ENCODE measurements at regions not wholly inside any gene's neighbourhood (a gene's known extent, or its start where the extent isn't known, plus 50 kb on each side); places are given as distances from the start of the nearest gene placed in this dataset.
"Not testable (repeated sequence)": the region's sequence is repeated elsewhere in the genome, so short reads cannot be mapped to it uniquely, and the experiment has no call there.

GRCh38 chr4:33407496-33407895 is 2687.3 kb downstream of the PCDH7 start:
- DNase-seq (ENCODE audit: low spot score) = no peak

- no peak for DNase-seq (ENCODE audit: low spot score)
Measured at GRCh38 chr4:33411182-33411581, 2691.0 kb downstream of the PCDH7 start.

- DNase-seq (ENCODE audit: low spot score) = no peak
Measured at GRCh38 chr4:33421887-33422286, 2701.7 kb downstream of the PCDH7 start.

GRCh38 chr4:33422656-33423055 is 2702.5 kb downstream of the PCDH7 start:
- DNase-seq (ENCODE audit: low spot score) = no peak

- DNase-seq (ENCODE audit: low spot score) = no peak
Measured at GRCh38 chr4:33425936-33426335, 2705.8 kb downstream of the PCDH7 start.

- no peak for DNase-seq (ENCODE audit: low spot score)
Measured at GRCh38 chr4:33427676-33428075, 2707.5 kb downstream of the PCDH7 start.

- no peak for DNase-seq (ENCODE audit: low spot score)
Measured at GRCh38 chr4:33429971-33430370, 2709.8 kb downstream of the PCDH7 start.

- no peak for DNase-seq (ENCODE audit: low spot score)
Measured at GRCh38 chr4:33437406-33437805, 2717.2 kb downstream of the PCDH7 start.

GRCh38 chr4:33446953-33447352 is 2726.8 kb downstream of the PCDH7 start:
- no peak for DNase-seq (ENCODE audit: low spot score)

GRCh38 chr4:33448948-33449347 is 2728.8 kb downstream of the PCDH7 start:
- DNase-seq (ENCODE audit: low spot score) = no peak

GRCh38 chr4:33453436-33453835 is 2733.3 kb downstream of the PCDH7 start:
- DNase-seq (ENCODE audit: low spot score) = no peak

- no peak for DNase-seq (ENCODE audit: low spot score)
Measured at GRCh38 chr4:33453916-33454315, 2733.7 kb downstream of the PCDH7 start.

- DNase-seq (ENCODE audit: low spot score) = no peak
Measured at GRCh38 chr4:33465565-33465964, 2745.4 kb downstream of the PCDH7 start.

GRCh38 chr4:33467291-33467690 is 2747.1 kb downstream of the PCDH7 start:
- DNase-seq (ENCODE audit: low spot score) = no peak

- DNase-seq (ENCODE audit: low spot score) = no peak
Measured at GRCh38 chr4:33470805-33471204, 2750.6 kb downstream of the PCDH7 start.

- no peak for DNase-seq (ENCODE audit: low spot score)
Measured at GRCh38 chr4:33477715-33478114, 2757.5 kb downstream of the PCDH7 start.

GRCh38 chr4:33482773-33483172 is 2761.5 kb downstream of the ARAP2 start:
- DNase-seq (ENCODE audit: low spot score) = peak; percentile 49

- DNase-seq (ENCODE audit: low spot score) = no peak
Measured at GRCh38 chr4:33485111-33485510, 2759.2 kb downstream of the ARAP2 start.

GRCh38 chr4:33493231-33493630 is 2751.1 kb downstream of the ARAP2 start:
- no peak for DNase-seq (ENCODE audit: low spot score)

GRCh38 chr4:33494150-33494549 is 2750.2 kb downstream of the ARAP2 start:
- no peak for DNase-seq (ENCODE audit: low spot score)

GRCh38 chr4:33501587-33501986 is 2742.7 kb downstream of the ARAP2 start:
- DNase-seq (ENCODE audit: low spot score) = not testable (repeated sequence)

- no peak for DNase-seq (ENCODE audit: low spot score)
Measured at GRCh38 chr4:33512397-33512796, 2731.9 kb downstream of the ARAP2 start.

- no peak for DNase-seq (ENCODE audit: low spot score)
Measured at GRCh38 chr4:33518856-33519255, 2725.5 kb downstream of the ARAP2 start.

- DNase-seq (ENCODE audit: low spot score) = no peak
Measured at GRCh38 chr4:33532821-33533220, 2711.5 kb downstream of the ARAP2 start.

GRCh38 chr4:33536898-33537297 is 2707.4 kb downstream of the ARAP2 start:
- no peak for DNase-seq (ENCODE audit: low spot score)
